Left renal pelvis (tissue), 4 donors: ENCODE measurements at regions not wholly inside any gene's neighbourhood (a gene's known extent, or its start where the extent isn't known, plus 50 kb on each side); places are given as distances from the start of the nearest gene placed in this dataset.
"Not testable (repeated sequence)": the region's sequence is repeated elsewhere in the genome, so short reads cannot be mapped to it uniquely, and the experiment has no call there.

ENCODE experiments used
- DNase-seq, 4 donors: peaks; one replicate each; pipeline ENCODE4 v3.0.0-alpha.2; 2013; ENCODE audit warnings: low read depth in 4 of 4, low spot score in 3 of 4

- no peak for DNase-seq
Observed at GRCh38 chr5:5780253-5780652, 357.8 kb downstream of the ICE1 start.

GRCh38 chr5:5777013-5777412 lies 354.5 kb downstream of the ICE1 start:
- no peak for DNase-seq

GRCh38 chr5:5772202-5772601 lies 349.7 kb downstream of the ICE1 start:
- DNase-seq, result no peak

- no peak for DNase-seq
Observed at GRCh38 chr5:5770825-5771224, 348.3 kb downstream of the ICE1 start.

GRCh38 chr5:5767286-5767928 lies 344.9 kb downstream of the ICE1 start:
- DNase-seq, result no peak

- DNase-seq, result no peak
Observed at GRCh38 chr5:5765066-5765850, 342.8 kb downstream of the ICE1 start.

GRCh38 chr5:5764246-5764645 lies 341.8 kb downstream of the ICE1 start:
- no peak for DNase-seq

GRCh38 chr5:5756762-5757161 lies 334.3 kb downstream of the ICE1 start:
- DNase-seq, result no peak

GRCh38 chr5:5755888-5756287 lies 333.4 kb downstream of the ICE1 start:
- DNase-seq, result no peak

GRCh38 chr5:5752844-5753243 lies 330.4 kb downstream of the ICE1 start:
- DNase-seq, result no peak

GRCh38 chr5:5751987-5752386 lies 329.5 kb downstream of the ICE1 start:
- no peak for DNase-seq

- no peak for DNase-seq
Observed at GRCh38 chr5:5751498-5751897, 329.0 kb downstream of the ICE1 start.

- no peak for DNase-seq
Observed at GRCh38 chr5:5741418-5741817, 318.9 kb downstream of the ICE1 start.

GRCh38 chr5:5739490-5739945 lies 317.0 kb downstream of the ICE1 start:
- no peak for DNase-seq

- no peak for DNase-seq
Observed at GRCh38 chr5:5738797-5739489, 316.5 kb downstream of the ICE1 start.

- DNase-seq, result no peak
Observed at GRCh38 chr5:5736007-5736406, 313.5 kb downstream of the ICE1 start.

- DNase-seq, result not testable (repeated sequence)
Observed at GRCh38 chr5:5733058-5733457, 310.6 kb downstream of the ICE1 start.

- DNase-seq, result no peak
Observed at GRCh38 chr5:5726401-5726800, 303.9 kb downstream of the ICE1 start.

GRCh38 chr5:5721881-5722280 lies 299.4 kb downstream of the ICE1 start:
- no peak for DNase-seq

GRCh38 chr5:5719292-5719691 lies 296.8 kb downstream of the ICE1 start:
- no peak for DNase-seq

GRCh38 chr5:5716665-5717064 lies 294.2 kb downstream of the ICE1 start:
- no peak for DNase-seq

GRCh38 chr5:5711592-5711991 lies 289.1 kb downstream of the ICE1 start:
- no peak for DNase-seq
